Smooth muscle cell (in vitro differentiated cells): ENCODE measurements at regions not wholly inside any gene's neighbourhood (a gene's known extent, or its start where the extent isn't known, plus 50 kb on each side); places are given as distances from the start of the nearest gene placed in this dataset.

Source experiments
- DNase-seq: peaks from one replicate; lab custom pipeline; 2025; ENCODE audit not compliant: unreplicated experiment; lab: John Stamatoyannopoulos, UW
- H2AFZ ChIP-seq: fragments of 200-600 bp; sonication (generic); 2 replicates; pipeline ENCODE4 v1.6.0; 2016; ENCODE audit warnings: antibody characterized with exemption, low read depth, mild to moderate bottlenecking
- H3F3A ChIP-seq: fragments of 200-600 bp; sonication (generic); 2 replicates; pipeline ENCODE4 v1.6.0; 2017; ENCODE audit warnings: antibody characterized with exemption, low read depth
- H3K27ac ChIP-seq: fragments of 200-600 bp; sonication (generic); 2 replicates; pipeline ENCODE4 v1.5.1; 2016; ENCODE audit warnings: low read depth, mild to moderate bottlenecking
- H3K27me3 ChIP-seq: fragments of 200-600 bp; sonication (generic); 2 replicates; pipeline ENCODE4 v1.6.1; 2016; ENCODE audit warnings: low read depth, mild to moderate bottlenecking
- H3K36me3 ChIP-seq: fragments of 200-600 bp; sonication (generic); 2 replicates; pipeline ENCODE4 v1.5.1; 2016; ENCODE audit warnings: low read depth
- H3K4me1 ChIP-seq: fragments of 200-600 bp; sonication (generic); 2 replicates; pipeline ENCODE4 v1.5.1; 2016; ENCODE audit warnings: low read depth
- H3K4me2 ChIP-seq: fragments of 200-600 bp; sonication (generic); 2 replicates; pipeline ENCODE4 v1.6.0; 2016; ENCODE audit warnings: mild to moderate bottlenecking
- H3K4me3 ChIP-seq: fragments of 200-600 bp; sonication (generic); 2 replicates; pipeline ENCODE4 v1.5.1; 2016; ENCODE audit warnings: mild to moderate bottlenecking
- H3K79me2 ChIP-seq: fragments of 200-600 bp; sonication (generic); 2 replicates; pipeline ENCODE4 v1.6.0; 2016; ENCODE audit warnings: low read depth, mild to moderate bottlenecking
- H3K9ac ChIP-seq: fragments of 200-600 bp; sonication (generic); 2 replicates; pipeline ENCODE4 v1.6.0; 2016; ENCODE audit warnings: low read depth
- H3K9me3 ChIP-seq: fragments of 200-600 bp; sonication (generic); replicated peaks from 2 replicates; pipeline ENCODE4 v1.5.1; 2016; ENCODE audit warnings: low read depth
- H4K20me1 ChIP-seq: fragments of 200-600 bp; sonication (generic); 2 replicates; pipeline ENCODE4 v1.6.0; 2016; ENCODE audit warnings: low read depth
- WGBS: methylation state at CpG from one replicate; pipeline ENCODE4 v1.1.7; 2016; ENCODE audit warnings: low lambda C conversion rate; 5-methylcytosine and 5-hydroxymethylcytosine counted together
- TF ChIP-seq, protein P1 (sequence below): fragments of 200-600 bp; sonication (generic); IDR thresholded peaks from 2 replicates; pipeline ENCODE4 v1.5.1; 2017; ENCODE audit warnings: borderline replicate concordance, mild to moderate bottlenecking, antibody characterized with exemption; ENCODE audit not compliant: insufficient read depth, poor library complexity, severe bottlenecking

DNA sequence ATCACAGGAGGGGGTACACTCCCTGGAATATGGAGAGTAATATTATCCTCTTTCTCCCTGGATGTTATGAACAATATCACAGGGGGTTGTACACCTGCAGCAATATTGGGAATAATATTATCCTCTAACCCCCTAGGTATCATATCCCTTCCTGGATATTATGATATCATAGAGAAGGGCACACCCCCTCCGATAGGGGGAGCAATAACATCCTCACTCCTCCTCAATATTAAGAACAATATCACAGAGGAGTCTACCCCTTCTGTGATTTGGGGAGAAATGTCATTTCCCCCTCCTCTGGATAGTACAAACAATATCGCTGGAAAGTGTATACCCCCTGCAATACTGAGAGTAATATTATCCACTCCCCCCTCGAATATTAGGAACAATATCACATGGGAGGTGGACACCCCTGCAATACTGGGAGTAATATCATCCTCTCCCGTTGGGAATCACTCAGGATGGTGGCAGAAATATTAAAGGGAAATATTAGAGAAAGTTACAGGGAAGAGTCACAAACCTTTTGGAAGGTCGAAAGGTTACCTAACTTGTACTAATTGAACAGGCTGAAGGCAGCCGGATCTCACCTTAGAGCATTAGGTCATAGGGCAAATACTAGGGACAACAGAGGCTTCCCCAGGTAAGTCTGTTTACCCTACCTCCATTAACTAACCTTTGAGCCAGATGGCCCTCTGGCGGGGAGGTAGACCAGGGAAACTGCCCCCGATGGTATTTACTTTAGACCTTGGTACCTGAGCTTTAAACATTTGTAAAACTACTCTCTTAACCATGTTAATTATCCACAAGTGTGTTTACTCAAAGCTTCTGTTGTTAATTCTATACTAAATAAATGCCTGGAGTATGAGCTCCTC lies 57.5 kb upstream of the FREM1 start:
- Histone ChIP-seq H3K36me3 (no peaks in the 10 kb centered on the region), H3K4me3 (no peak overlapping the region), H3K9ac (no peak overlapping the region), H3K4me1 (no peaks in the 10 kb centered on the region), H3K79me2 (no peaks in the 10 kb centered on the region), H3K27ac (no peak overlapping the region), H3K4me2 (no peak overlapping the region), H4K20me1 (no peaks in the 10 kb centered on the region), H2AFZ (no peak overlapping the region), H3F3A (no peaks in the 10 kb centered on the region), H3K9me3 (no peaks in the 10 kb centered on the region), H3K27me3 (no peaks in the 10 kb centered on the region)
- 88% methylated on average over 8 of the region's 8 CpGs for WGBS
- TF ChIP-seq, protein P1, sequence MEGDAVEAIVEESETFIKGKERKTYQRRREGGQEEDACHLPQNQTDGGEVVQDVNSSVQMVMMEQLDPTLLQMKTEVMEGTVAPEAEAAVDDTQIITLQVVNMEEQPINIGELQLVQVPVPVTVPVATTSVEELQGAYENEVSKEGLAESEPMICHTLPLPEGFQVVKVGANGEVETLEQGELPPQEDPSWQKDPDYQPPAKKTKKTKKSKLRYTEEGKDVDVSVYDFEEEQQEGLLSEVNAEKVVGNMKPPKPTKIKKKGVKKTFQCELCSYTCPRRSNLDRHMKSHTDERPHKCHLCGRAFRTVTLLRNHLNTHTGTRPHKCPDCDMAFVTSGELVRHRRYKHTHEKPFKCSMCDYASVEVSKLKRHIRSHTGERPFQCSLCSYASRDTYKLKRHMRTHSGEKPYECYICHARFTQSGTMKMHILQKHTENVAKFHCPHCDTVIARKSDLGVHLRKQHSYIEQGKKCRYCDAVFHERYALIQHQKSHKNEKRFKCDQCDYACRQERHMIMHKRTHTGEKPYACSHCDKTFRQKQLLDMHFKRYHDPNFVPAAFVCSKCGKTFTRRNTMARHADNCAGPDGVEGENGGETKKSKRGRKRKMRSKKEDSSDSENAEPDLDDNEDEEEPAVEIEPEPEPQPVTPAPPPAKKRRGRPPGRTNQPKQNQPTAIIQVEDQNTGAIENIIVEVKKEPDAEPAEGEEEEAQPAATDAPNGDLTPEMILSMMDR = no peak
- no peak for DNase-seq

DNA sequence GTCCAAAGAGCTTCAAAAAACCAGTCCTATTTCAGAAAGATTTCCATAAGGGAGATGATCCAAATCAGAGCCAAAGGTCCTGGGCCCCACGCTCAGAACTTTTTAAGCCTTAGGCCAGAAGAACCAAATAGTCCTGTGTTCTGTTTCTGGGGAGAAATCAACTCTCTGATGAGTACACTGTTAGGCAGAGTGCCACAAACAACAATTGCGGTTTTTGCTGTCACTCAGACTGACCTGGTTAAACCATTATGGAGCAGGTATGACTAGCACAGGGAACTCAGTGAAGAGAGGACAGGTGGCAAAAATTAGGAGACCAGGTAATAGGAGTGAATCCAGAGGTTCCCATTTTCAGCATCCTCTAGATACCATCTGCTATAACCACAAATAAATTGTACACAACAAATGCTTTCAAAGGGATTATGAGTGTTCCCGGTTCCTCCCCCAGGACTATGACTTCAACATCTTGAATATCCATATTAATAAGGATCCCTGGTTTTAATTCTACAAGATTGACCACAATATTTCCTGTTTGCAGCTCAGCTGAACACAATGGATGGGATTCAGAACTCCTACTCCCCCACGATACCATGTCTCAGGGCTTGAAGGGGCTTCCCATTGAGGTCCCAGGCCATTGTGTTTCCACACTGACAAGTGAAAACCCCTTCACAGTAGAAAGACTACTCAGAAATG lies 52.1 kb upstream of the FREM1 start:
- Histone ChIP-seq H3K9ac (no peak overlapping the region), H3K4me2 (no peak overlapping the region), H4K20me1 (no peaks in the 10 kb centered on the region), H3K4me1 (no peaks in the 10 kb centered on the region), H2AFZ (no peak overlapping the region), H3K79me2 (no peaks in the 10 kb centered on the region), H3K27ac (no peak overlapping the region), H3K4me3 (no peak overlapping the region), H3K27me3 (no peaks in the 10 kb centered on the region), H3F3A (no peaks in the 10 kb centered on the region), H3K9me3 (no peaks in the 10 kb centered on the region), H3K36me3 (no peaks in the 10 kb centered on the region)
- no peak for DNase-seq
- TF ChIP-seq, protein P1 = no peak
- WGBS = 88% methylated on average over 4 of the region's 4 CpGs

DNA sequence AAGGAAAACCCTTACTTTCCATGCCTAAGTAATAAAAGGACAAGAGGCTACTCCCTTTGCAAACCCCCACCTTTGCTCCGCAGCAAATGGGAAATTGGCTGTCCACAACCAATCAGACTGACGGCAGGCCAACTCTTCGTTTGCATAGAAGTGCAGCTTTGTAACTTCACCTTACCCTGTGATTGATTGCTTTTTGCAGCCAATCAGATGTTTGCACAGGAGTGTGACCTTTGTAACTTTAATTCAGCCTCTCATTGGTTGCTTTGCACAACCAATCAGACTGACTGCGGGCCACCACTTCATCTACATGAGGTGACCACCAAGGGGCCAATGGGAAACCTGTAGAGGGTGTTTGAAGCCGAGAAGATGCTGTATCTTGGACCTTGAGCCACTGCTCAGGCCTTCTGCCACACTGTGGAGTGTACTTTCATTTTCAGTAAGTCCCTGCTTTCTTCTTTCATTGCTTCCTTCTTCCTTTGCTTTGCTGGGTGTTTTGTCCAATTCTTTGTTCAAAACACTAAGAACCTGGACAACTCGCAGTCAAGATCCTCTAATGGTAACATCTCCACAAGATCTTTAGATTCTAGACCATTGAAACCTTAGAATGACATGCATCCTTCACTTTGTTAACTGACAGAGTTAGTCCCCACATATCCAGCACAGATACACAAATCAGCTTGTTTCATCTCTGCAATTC lies 51.3 kb upstream of the FREM1 start:
- H3K27ac ChIP-seq = no peak overlapping the region
- no peak overlapping the region for H3K4me3 ChIP-seq
- H3K9ac ChIP-seq = no peak overlapping the region
- DNase-seq = no peak
- WGBS = 93% methylated on average over 6 of the region's 6 CpGs
- no peaks in the 10 kb centered on the region for H3K27me3 ChIP-seq
- no peaks in the 10 kb centered on the region for H4K20me1 ChIP-seq
- TF ChIP-seq, protein P1 = no peak
- H2AFZ ChIP-seq = no peak overlapping the region
- H3K9me3 ChIP-seq = no peaks in the 10 kb centered on the region
- H3K36me3 ChIP-seq = no peaks in the 10 kb centered on the region
- no peaks in the 10 kb centered on the region for H3K79me2 ChIP-seq
- H3K4me1 ChIP-seq = no peaks in the 10 kb centered on the region
- no peaks in the 10 kb centered on the region for H3F3A ChIP-seq
- H3K4me2 ChIP-seq = peak overlapping the region; percentile 31
